HepG2 (cell line): ENCODE measurements at regions not wholly inside any gene's neighbourhood (a gene's known extent, or its start where the extent isn't known, plus 50 kb on each side); places are given as distances from the start of the nearest gene placed in this dataset.

Experiments used
- ATAC-seq: fragments of 200-7000 bp; cut with Tn5 transposase; 3 replicates; pipeline ENCODE4 v1.9.1; 2020; ENCODE audit warnings: mild to moderate bottlenecking, moderate library complexity
- BruUV-seq: library from RNA; stranded (reverse); fragments of 400-500 nt; replicated peaks from 2 replicates; lab custom pipeline; 2021; lab: Mats Ljungman, UMichigan
- CTCF ChIA-PET: fragments of 300-600 bp; formaldehyde crosslinking; extraction: SDS; loops from one replicate; lab custom pipeline; 2021; ENCODE audit warnings: low total read pairs, inconsistent platforms, low intra/inter-chr PET ratio; lab: Yijun Ruan, JAX
- POLR2A ChIA-PET: fragments of 350-600 bp; sonication (Branson Sonifier 250); formaldehyde crosslinking; loops from one replicate; lab custom pipeline; 2020; ENCODE audit warnings: antibody characterized with exemption, inconsistent platforms; lab: Yijun Ruan, JAX
- DNase-seq: peaks from one replicate; pipeline ENCODE4 v3.0.0-alpha.2; 2015; ENCODE audit warnings: low spot score
- FAIRE-seq: peaks from 3 replicates; lab custom pipeline; 2011; peaks lifted over from hg19 to GRCh38; lab: Jason Lieb, UNC
- H2AFZ ChIP-seq: one replicate; pipeline ENCODE4 v1.6.1; 2011; ENCODE audit warnings: low read length, inconsistent platforms
- H3K27ac ChIP-seq: fragments of 300-600 bp; 3 replicates; pipeline ENCODE4 v1.8.0; 2011; ENCODE audit warnings: mixed run types, mild to moderate bottlenecking, mixed read lengths, low read length, inconsistent platforms; ENCODE audit not compliant: insufficient read depth; ENCODE audit errors: extremely low read length
- H3K27me3 ChIP-seq, 2 experiments: fragments of 200-600 bp in 1 of 2; 2 replicates in 1 of 2; 3 replicates in 1 of 2; pipeline versions ENCODE4 v1.6.0 to v1.8.0; 2011; ENCODE audit warnings: low read length in 2 of 2, mild to moderate bottlenecking in 2 of 2, moderate library complexity in 2 of 2, inconsistent platforms in 1 of 2; ENCODE audit not compliant: insufficient read depth in 2 of 2, control insufficient read depth in 1 of 2
- H3K36me3 ChIP-seq, 2 experiments: fragments of 200-600 bp in 1 of 2; replicated peaks in 1 of 2; 2 replicates in 1 of 2; 3 replicates in 1 of 2; pipeline versions ENCODE4 v1.5.1 to v1.8.0; 2011; ENCODE audit warnings: low read length in 2 of 2, inconsistent platforms in 1 of 2; ENCODE audit not compliant: insufficient read depth in 2 of 2, control insufficient read depth in 1 of 2
- H3K4me1 ChIP-seq: 2 replicates; pipeline ENCODE4 v1.5.1; 2012; ENCODE audit warnings: low read length, inconsistent platforms; ENCODE audit not compliant: insufficient read depth
- H3K4me2 ChIP-seq: 2 replicates; pipeline ENCODE4 v1.6.0; 2011; ENCODE audit warnings: low read depth, low read length, inconsistent platforms
- H3K4me3 ChIP-seq, 3 experiments: fragments of 200-600 bp in 1 of 3; sonication (generic), shearing (Covaris generic) in 1 of 3; replicated peaks in 1 of 3; 2 replicates each; pipeline ENCODE4 v1.5.1; 2011 to 2016; ENCODE audit warnings: low read length in 3 of 3, inconsistent platforms in 2 of 3, low read depth in 2 of 3, mild to moderate bottlenecking in 2 of 3, control low read depth in 1 of 3, mixed read lengths in 1 of 3; ENCODE audit not compliant: insufficient read depth in 1 of 3
- H3K79me2 ChIP-seq: one replicate; pipeline ENCODE4 v1.6.1; 2011; ENCODE audit warnings: low read length, inconsistent platforms; ENCODE audit not compliant: insufficient read depth
- H3K9ac ChIP-seq: 2 replicates; pipeline ENCODE4 v1.6.0; 2011; ENCODE audit warnings: mild to moderate bottlenecking, low read depth, low read length, inconsistent platforms; ENCODE audit not compliant: insufficient read depth
- H3K9me3 ChIP-seq: 2 replicates; pipeline ENCODE4 v1.5.1; 2012; ENCODE audit warnings: mild to moderate bottlenecking, low read length
- H4K20me1 ChIP-seq: 2 replicates; pipeline ENCODE4 v1.6.0; 2011; ENCODE audit warnings: inconsistent platforms, mild to moderate bottlenecking, low read length, moderate library complexity; ENCODE audit not compliant: insufficient read depth
- CHD4 ChIP-seq: fragments of 200-600 bp; sonication (generic); IDR thresholded peaks from 2 replicates; pipeline ENCODE4 v1.7.0; 2017; ENCODE audit warnings: mild to moderate bottlenecking, low read length, borderline replicate concordance
- ESRRA ChIP-seq: sonication (generic); formaldehyde crosslinking; IDR thresholded peaks from 2 replicates; pipeline ENCODE4 v1.5.1; 2020; ENCODE audit warnings: mild to moderate bottlenecking, low read depth, missing genetic modification reagents
- FOXC1 ChIP-seq: sonication (generic); formaldehyde crosslinking; IDR thresholded peaks from 2 replicates; pipeline ENCODE4 v1.8.0; 2022; ENCODE audit warnings: mild to moderate bottlenecking, missing genetic modification reagents, borderline replicate concordance
- KDM5B ChIP-seq: sonication (generic); formaldehyde crosslinking; IDR thresholded peaks from 2 replicates; pipeline ENCODE4 v1.4.0; 2020; ENCODE audit warnings: missing genetic modification reagents, mild to moderate bottlenecking, borderline replicate concordance
- MTERF4 ChIP-seq: sonication (generic); formaldehyde crosslinking; IDR thresholded peaks from 2 replicates; pipeline ENCODE4 v1.8.0; 2023; ENCODE audit warnings: mild to moderate bottlenecking, missing genetic modification reagents
- NFE2L1 ChIP-seq: sonication (generic); formaldehyde crosslinking; IDR thresholded peaks from 2 replicates; pipeline ENCODE4 v1.4.0; 2020; ENCODE audit warnings: missing genetic modification reagents, mild to moderate bottlenecking, borderline replicate concordance
- NR1H2 ChIP-seq: sonication (generic); formaldehyde crosslinking; IDR thresholded peaks from 2 replicates; pipeline ENCODE4 v1.8.1; 2022; ENCODE audit warnings: low read depth, missing genetic modification reagents, borderline replicate concordance
- RCOR2 ChIP-seq: IDR thresholded peaks from 2 replicates; pipeline ENCODE4 v1.6.1; 2016; ENCODE audit warnings: missing biosample characterization, missing genetic modification reagents
- RFXANK ChIP-seq: IDR thresholded peaks from 2 replicates; pipeline ENCODE4 v1.6.1; 2016
- ZBTB2 ChIP-seq: sonication (generic); formaldehyde crosslinking; IDR thresholded peaks from 2 replicates; pipeline ENCODE4 v1.8.0; 2022; ENCODE audit warnings: low read depth, missing genetic modification reagents
- ZBTB8A ChIP-seq: sonication (generic); formaldehyde crosslinking; IDR thresholded peaks from 2 replicates; pipeline ENCODE4 v1.4.0; 2020; ENCODE audit warnings: mild to moderate bottlenecking, low read depth, missing genetic modification reagents, borderline replicate concordance
- ZC3H13 ChIP-seq: sonication (generic); formaldehyde crosslinking; IDR thresholded peaks from 2 replicates; pipeline ENCODE4 v1.8.1; 2023; ENCODE audit warnings: mild to moderate bottlenecking, missing genetic modification reagents, moderate library complexity
- ZFX ChIP-seq: sonication (generic); formaldehyde crosslinking; IDR thresholded peaks from 2 replicates; pipeline ENCODE4 v1.4.0; 2020; ENCODE audit warnings: mild to moderate bottlenecking, low read depth, missing genetic modification reagents, moderate library complexity
- ZNF124 ChIP-seq: sonication (generic); formaldehyde crosslinking; IDR thresholded peaks from 2 replicates; pipeline ENCODE4 v1.4.0; 2020; ENCODE audit warnings: missing genetic modification reagents
- ZNF543 ChIP-seq: sonication (generic); formaldehyde crosslinking; IDR thresholded peaks from 2 replicates; pipeline ENCODE4 v1.4.0; 2020; ENCODE audit warnings: mild to moderate bottlenecking, missing genetic modification reagents
- ZNF569 ChIP-seq: sonication (generic); formaldehyde crosslinking; IDR thresholded peaks from 2 replicates; pipeline ENCODE4 v1.5.0; 2020; ENCODE audit warnings: mild to moderate bottlenecking, missing genetic modification reagents, moderate library complexity, borderline replicate concordance
- ZNF7 ChIP-seq: IDR thresholded peaks from 2 replicates; pipeline ENCODE4 v1.6.1; 2016; ENCODE audit warnings: missing biosample characterization, missing genetic modification reagents
- WGBS: methylation state at CpG from one replicate; pipeline ENCODE4 v1.1.6; 2017; ENCODE audit warnings: low lambda C conversion rate; 5-methylcytosine and 5-hydroxymethylcytosine counted together
- in situ Hi-C: cut with HindIII; loops from 2 replicates; pipeline ENCODE4 v1.10.0; 2017; ENCODE audit warnings: low pct_unique_long_range_greater_than_20kb; ENCODE audit not compliant: extremely low pct_ligation_motif_present
- intact Hi-C: fragments of 100-400 bp; cut with micrococcal nuclease; formaldehyde crosslinking; loops from one replicate; pipeline ENCODE4 v1.10.0; 2022; ENCODE audit not compliant: unreplicated experiment

- no peak overlapping the region for H3K4me2 ChIP-seq
- in situ Hi-C loops, result no loop called here
- no peak overlapping the region for H3K9ac ChIP-seq
- peaks cover 3% of the 10 kb centered on the region; the same call in 1 of the 2 replicates for H3K4me1 ChIP-seq
- no peak overlapping the region for H3K4me3 ChIP-seq
- no peaks in the 10 kb centered on the region for H3K27me3 ChIP-seq
- no peaks in the 10 kb centered on the region for H4K20me1 ChIP-seq
- H3K79me2 ChIP-seq, result no peaks in the 10 kb centered on the region
- DNase-seq, result no peak
- no peak overlapping the region for H3K27ac ChIP-seq
- no peak for ATAC-seq
- ChIA-PET POLR2A (no interaction called here), CTCF (no interaction called here)
- no peaks in the 10 kb centered on the region for H3K36me3 ChIP-seq
- TF ChIP-seq NFE2L1 (no peak), KDM5B (CRISPR knock-in tag) (no peak), NR1H2 (CRISPR knock-in tag) (no peak), ESRRA (no peak)
- TF ChIP-seq, all 625 proteins: peak for 0
- intact Hi-C loops, result no loop called here
- BruUV-seq, result no TSS peak
- no peak for FAIRE-seq
- 33% methylated on average over 6 of the region's 10 CpGs for WGBS
- H3K9me3 ChIP-seq, result no peaks in the 10 kb centered on the region
- H2AFZ ChIP-seq, result no peak overlapping the region
Observed at GRCh38 chr1:227401562-227402342, 83.5 kb upstream of the CDC42BPA start.

- H4K20me1 ChIP-seq, result no peaks in the 10 kb centered on the region
- no peak overlapping the region for H2AFZ ChIP-seq
- in situ Hi-C loops (no loop called here), intact Hi-C loops (no loop called here)
- FAIRE-seq (no peak), DNase-seq (no peak), ATAC-seq (no peak)
- ChIA-PET POLR2A (no interaction called here), CTCF (no interaction called here)
- no peak overlapping the region for H3K4me3 ChIP-seq
- no peaks in the 10 kb centered on the region for H3K36me3 ChIP-seq
- H3K4me1 ChIP-seq, result peaks cover 10% of the 10 kb centered on the region; the same call in 1 of the 2 replicates
- H3K9ac ChIP-seq, result no peak overlapping the region
- H3K9me3 ChIP-seq, result no peaks in the 10 kb centered on the region
- no peaks in the 10 kb centered on the region for H3K79me2 ChIP-seq
- WGBS, result 20% methylated on average over 4 of the region's 4 CpGs
- no peak overlapping the region for H3K27ac ChIP-seq
- H3K4me2 ChIP-seq, result no peak overlapping the region
- H3K27me3 ChIP-seq, result no peaks in the 10 kb centered on the region
- no TSS peak for BruUV-seq
- TF ChIP-seq ZNF7 (CRISPR knock-in tag), result no peak
- no peak for TF ChIP-seq ZC3H13 (CRISPR knock-in tag)
- no peak for TF ChIP-seq ZFX (CRISPR knock-in tag)
- TF ChIP-seq ZNF124 (CRISPR knock-in tag), result no peak
- TF ChIP-seq ZBTB8A (CRISPR knock-in tag), result no peak
- no peak for TF ChIP-seq MTERF4
- no peak for TF ChIP-seq CHD4
- no peak for TF ChIP-seq ZNF569 (CRISPR knock-in tag)
- no peak for TF ChIP-seq RFXANK (CRISPR knock-in tag)
- TF ChIP-seq ZNF543 (CRISPR knock-in tag), result no peak
- no peak for TF ChIP-seq RCOR2 (CRISPR knock-in tag)
- no peak for TF ChIP-seq FOXC1
- TF ChIP-seq ZBTB2, result no peak
Observed at GRCh38 chr1:227399152-227399730, 80.9 kb upstream of the CDC42BPA start.
